Endothelial cell (in vitro differentiated cells): ENCODE measurements at regions not wholly inside any gene's neighbourhood (a gene's known extent, or its start where the extent isn't known, plus 50 kb on each side); places are given as distances from the start of the nearest gene placed in this dataset.

ENCODE experiments used
- DNase-seq: peaks from one replicate; pipeline ENCODE4 v3.0.0; 2021; ENCODE audit warnings: low spot score
- H3K27ac Mint-ChIP-seq: one replicate; pipeline ENCODE4 v1.8.0; 2021; ENCODE audit warnings: mixed read lengths, inconsistent platforms; ENCODE audit not compliant: unreplicated experiment
- H3K27me3 Mint-ChIP-seq: one replicate; pipeline ENCODE4 v1.8.0; 2021; ENCODE audit warnings: mild to moderate bottlenecking, moderate library complexity, mixed read lengths, inconsistent platforms; ENCODE audit not compliant: unreplicated experiment
- H3K36me3 Mint-ChIP-seq: one replicate; pipeline ENCODE4 v1.8.0; 2021; ENCODE audit warnings: mild to moderate bottlenecking, low read depth, mixed read lengths, inconsistent platforms; ENCODE audit not compliant: unreplicated experiment
- H3K4me1 Mint-ChIP-seq: one replicate; pipeline ENCODE4 v1.8.0; 2021; ENCODE audit warnings: mild to moderate bottlenecking, mixed read lengths, inconsistent platforms; ENCODE audit not compliant: unreplicated experiment
- H3K4me3 Mint-ChIP-seq: one replicate; pipeline ENCODE4 v1.8.0; 2021; ENCODE audit warnings: mild to moderate bottlenecking, mixed read lengths, inconsistent platforms; ENCODE audit not compliant: unreplicated experiment
- H3K9me3 Mint-ChIP-seq: one replicate; pipeline ENCODE4 v1.8.0; 2021; ENCODE audit warnings: mixed read lengths, inconsistent platforms; ENCODE audit not compliant: unreplicated experiment
- CTCF ChIP-seq: fragments of 200-600 bp; sonication (generic); IDR thresholded peaks from one replicate; pipeline ENCODE4 v1.5.0; 2021; ENCODE audit warnings: antibody characterized with exemption; ENCODE audit not compliant: unreplicated experiment

GRCh38 chr6:14192216-14192788, 74.7 kb downstream of the CD83 start:
- TF ChIP-seq CTCF, result no peak
- H3K27me3 Mint-ChIP-seq, result no peaks in the 10 kb centered on the region

DNA sequence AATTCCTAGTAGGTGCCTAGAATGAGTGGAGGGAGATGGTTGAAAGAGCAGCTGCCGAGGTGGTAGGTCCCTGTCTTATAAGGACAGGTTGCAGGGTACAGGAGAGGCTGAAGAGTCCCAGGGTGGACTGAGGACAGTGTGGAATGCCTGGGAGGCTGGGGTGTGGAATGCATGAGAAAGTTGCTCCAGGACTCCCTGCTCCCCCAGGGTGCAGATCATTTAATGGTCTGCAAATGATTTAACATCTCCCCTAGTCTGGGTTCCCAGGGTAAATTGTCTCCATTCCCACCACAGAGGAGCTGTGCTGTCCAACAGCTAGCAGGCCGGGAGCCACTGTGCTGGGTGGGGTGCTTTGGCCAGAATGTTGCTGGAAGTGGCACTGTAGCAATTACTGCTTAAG, 76.0 kb downstream of the CD83 start:
- Mint-ChIP-seq H3K9me3 (no peaks in the 10 kb centered on the region), H3K36me3 (no peaks in the 10 kb centered on the region), H3K4me1 (no peaks in the 10 kb centered on the region), H3K4me3 (no peak overlapping the region), H3K27me3 (no peaks in the 10 kb centered on the region), H3K27ac (no peak overlapping the region)
- no peak for TF ChIP-seq CTCF
- DNase-seq, result no peak

More at GRCh38 chr6:14192216-14192788, 74.7 kb downstream of the CD83 start:
- Mint-ChIP-seq H3K4me1 (no peaks in the 10 kb centered on the region), H3K36me3 (no peaks in the 10 kb centered on the region), H3K27ac (no peak overlapping the region), H3K9me3 (no peaks in the 10 kb centered on the region), H3K4me3 (no peak overlapping the region)
- no peak for DNase-seq

DNA sequence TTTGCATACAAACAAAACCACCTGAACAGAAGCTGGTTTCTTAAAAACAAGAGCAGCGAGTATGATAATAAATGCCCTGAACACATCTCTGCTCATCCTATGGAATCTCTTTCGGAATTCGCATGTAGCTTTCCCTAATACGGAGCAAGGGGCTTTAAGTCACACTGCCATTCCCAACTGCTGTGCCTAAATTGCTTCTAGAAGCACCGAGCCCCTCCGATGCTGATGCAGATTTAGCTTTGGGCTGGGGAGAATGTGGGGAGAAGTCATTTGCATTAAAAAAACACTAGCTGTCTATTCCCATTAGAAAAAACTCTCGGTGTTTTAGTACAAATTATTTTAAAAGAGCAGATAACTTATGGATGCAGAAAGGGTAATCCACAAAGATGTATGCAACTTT, 76.9 kb downstream of the CD83 start:
- Mint-ChIP-seq H3K27ac (no peak overlapping the region), H3K27me3 (no peaks in the 10 kb centered on the region), H3K4me3 (no peak overlapping the region), H3K9me3 (no peaks in the 10 kb centered on the region), H3K36me3 (no peaks in the 10 kb centered on the region), H3K4me1 (no peaks in the 10 kb centered on the region)
- TF ChIP-seq CTCF, result no peak
- no peak for DNase-seq

GRCh38 chr6:14194976-14195375, 77.4 kb downstream of the CD83 start:
- Mint-ChIP-seq H3K36me3 (no peaks in the 10 kb centered on the region), H3K4me3 (no peak overlapping the region), H3K27me3 (no peaks in the 10 kb centered on the region), H3K4me1 (no peaks in the 10 kb centered on the region), H3K9me3 (no peaks in the 10 kb centered on the region), H3K27ac (no peak overlapping the region)
- no peak for DNase-seq
- TF ChIP-seq CTCF, result no peak

DNA sequence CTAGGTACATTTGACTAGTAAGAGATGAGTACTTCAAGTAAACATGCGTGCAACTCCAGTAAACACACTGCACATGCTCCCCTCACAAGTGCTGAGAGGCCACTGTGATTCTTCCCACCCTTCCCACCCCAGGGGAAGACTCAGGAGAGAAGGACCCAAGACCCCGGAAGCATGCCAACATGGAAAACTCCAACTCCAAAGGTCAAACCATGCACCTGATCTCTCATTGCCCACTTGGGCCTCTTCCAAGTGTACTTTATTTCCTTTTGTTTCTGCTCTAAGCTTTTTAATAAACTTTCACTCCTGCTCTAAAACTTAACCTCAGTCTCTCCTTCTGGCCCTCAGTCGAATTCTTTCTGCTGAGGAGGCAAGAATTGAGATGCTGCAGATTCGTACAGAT, 78.5 kb downstream of the CD83 start:
- no peak for DNase-seq
- H3K27me3 Mint-ChIP-seq, result no peaks in the 10 kb centered on the region
- no peaks in the 10 kb centered on the region for H3K9me3 Mint-ChIP-seq
- H3K4me1 Mint-ChIP-seq, result no peaks in the 10 kb centered on the region
- TF ChIP-seq CTCF, result no peak
- no peaks in the 10 kb centered on the region for H3K36me3 Mint-ChIP-seq
- no peak overlapping the region for H3K4me3 Mint-ChIP-seq
- no peak overlapping the region for H3K27ac Mint-ChIP-seq
